Adrenal gland (tissue), 5 donors: ENCODE measurements at regions not wholly inside any gene's neighbourhood (a gene's known extent, or its start where the extent isn't known, plus 50 kb on each side); places are given as distances from the start of the nearest gene placed in this dataset.

Source experiments
- POLR2A ChIP-seq, 2 donors: fragments of 450-650 bp; IDR thresholded peaks; one replicate each; pipeline ENCODE4 v1.6.1; 2017; ENCODE audit warnings: antibody characterized with exemption in 2 of 2, mild to moderate bottlenecking in 2 of 2, moderate library complexity in 1 of 2
- TF ChIP-seq, protein P1 (sequence below), 6 experiments: fragments of 450-650 bp in 4 of 6; fragments of 200-600 bp in 2 of 6; sonication (generic) in 1 of 6; IDR thresholded peaks; 1 replicate in 5 of 6; 2 replicates in 1 of 6; pipeline versions ENCODE4 v1.5.1 to v1.8.0; 2016 to 2021; ENCODE audit warnings: antibody characterized with exemption in 6 of 6, mild to moderate bottlenecking in 2 of 6, moderate library complexity in 1 of 6
- donor health status: DM: no; HTN: no; CAD: no.

DNA sequence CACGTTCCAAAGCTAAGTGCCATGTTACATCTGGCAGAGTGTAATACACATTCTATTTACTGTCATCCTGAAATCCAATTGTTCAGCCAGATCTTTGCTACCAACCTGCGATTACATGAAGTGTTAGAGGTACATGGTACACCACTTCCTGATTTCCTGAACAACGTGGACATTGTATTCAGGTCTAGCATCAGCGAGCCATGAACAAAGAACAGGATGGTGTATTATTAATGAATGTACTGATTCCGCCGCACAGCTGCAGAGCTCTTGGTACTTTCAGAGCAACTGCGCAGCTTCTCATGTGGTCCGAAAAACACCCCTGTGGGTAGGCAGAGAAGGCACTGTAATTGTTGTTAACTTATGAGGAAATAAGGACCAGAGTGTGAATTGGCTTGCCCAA, 511.4 kb downstream of the AJAP1 start:
- TF ChIP-seq, protein P1, sequence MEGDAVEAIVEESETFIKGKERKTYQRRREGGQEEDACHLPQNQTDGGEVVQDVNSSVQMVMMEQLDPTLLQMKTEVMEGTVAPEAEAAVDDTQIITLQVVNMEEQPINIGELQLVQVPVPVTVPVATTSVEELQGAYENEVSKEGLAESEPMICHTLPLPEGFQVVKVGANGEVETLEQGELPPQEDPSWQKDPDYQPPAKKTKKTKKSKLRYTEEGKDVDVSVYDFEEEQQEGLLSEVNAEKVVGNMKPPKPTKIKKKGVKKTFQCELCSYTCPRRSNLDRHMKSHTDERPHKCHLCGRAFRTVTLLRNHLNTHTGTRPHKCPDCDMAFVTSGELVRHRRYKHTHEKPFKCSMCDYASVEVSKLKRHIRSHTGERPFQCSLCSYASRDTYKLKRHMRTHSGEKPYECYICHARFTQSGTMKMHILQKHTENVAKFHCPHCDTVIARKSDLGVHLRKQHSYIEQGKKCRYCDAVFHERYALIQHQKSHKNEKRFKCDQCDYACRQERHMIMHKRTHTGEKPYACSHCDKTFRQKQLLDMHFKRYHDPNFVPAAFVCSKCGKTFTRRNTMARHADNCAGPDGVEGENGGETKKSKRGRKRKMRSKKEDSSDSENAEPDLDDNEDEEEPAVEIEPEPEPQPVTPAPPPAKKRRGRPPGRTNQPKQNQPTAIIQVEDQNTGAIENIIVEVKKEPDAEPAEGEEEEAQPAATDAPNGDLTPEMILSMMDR (IDR thresholded peaks at IDR 0.05), result no peak
- no peak for TF ChIP-seq POLR2A (IDR thresholded peaks at IDR 0.05)
